K562 (cell line): ENCODE measurements at regions not wholly inside any gene's neighbourhood (a gene's known extent, or its start where the extent isn't known, plus 50 kb on each side); places are given as distances from the start of the nearest gene placed in this dataset.

Source experiments
- ATAC-seq: fragments of 200-7000 bp; cut with Tn5 transposase; 3 replicates; pipeline ENCODE4 v1.9.1; 2020; ENCODE audit warnings: moderate library complexity
- BruUV-seq: library from RNA; stranded (reverse); fragments of 400-500 nt; replicated peaks from 2 replicates; lab custom pipeline; 2021; lab: Mats Ljungman, UMichigan
- CTCF ChIA-PET: fragments of 300-600 bp; formaldehyde crosslinking; extraction: SDS; loops from one replicate; lab custom pipeline; 2021; ENCODE audit warnings: low intra/inter-chr PET ratio; lab: Yijun Ruan, JAX
- POLR2A ChIA-PET: fragments of 300-600, 350-650 bp; sonication (Branson Sonifier 250); formaldehyde crosslinking; extraction: SDS; loops from one replicate; lab custom pipeline; 2021; ENCODE audit warnings: antibody characterized with exemption, inconsistent platforms; lab: Yijun Ruan, JAX
- DNase-seq, 4 experiments: peaks; one replicate each; pipeline versions ENCODE4 v3.0.0 to v3.0.0-alpha.2; 2011 to 2018; ENCODE audit warnings: low spot score in 3 of 4, mixed read lengths in 3 of 4; ENCODE audit errors: extremely low read depth in 1 of 4
- FAIRE-seq: peaks from 2 replicates; lab custom pipeline; 2011; peaks lifted over from hg19 to GRCh38; lab: Jason Lieb, UNC
- H2AFZ ChIP-seq: 2 replicates; pipeline ENCODE4 v1.6.0; 2011; ENCODE audit warnings: low read depth, low read length, control low read depth, inconsistent platforms
- H3K27ac ChIP-seq: fragments of 200-600 bp; 3 replicates; pipeline ENCODE4 v1.8.0; 2011; ENCODE audit warnings: low read depth, mild to moderate bottlenecking, control low read depth, inconsistent platforms, low read length, moderate library complexity, mixed read lengths; ENCODE audit errors: extremely low read depth
- H3K27me3 ChIP-seq, 2 experiments: fragments of 300-600 bp in 1 of 2; 2 replicates in 1 of 2; 3 replicates in 1 of 2; pipeline versions ENCODE4 v1.6.0 to v1.8.0; 2011; ENCODE audit warnings: inconsistent platforms in 2 of 2, low read length in 2 of 2, mild to moderate bottlenecking in 1 of 2, mixed read lengths in 1 of 2, moderate library complexity in 1 of 2; ENCODE audit not compliant: control insufficient read depth in 2 of 2, insufficient read depth in 2 of 2
- H3K36me3 ChIP-seq: fragments of 300-600 bp; 3 replicates; pipeline ENCODE4 v1.8.0; 2011; ENCODE audit warnings: mild to moderate bottlenecking, low read length, inconsistent platforms; ENCODE audit not compliant: control insufficient read depth, insufficient read depth
- H3K4me1 ChIP-seq, 2 experiments: fragments of 200-600 bp in 1 of 2; replicated peaks in 1 of 2; 2 replicates in 1 of 2; 3 replicates in 1 of 2; pipeline versions ENCODE4 v1.5.1 to v1.8.0; 2011; ENCODE audit warnings: inconsistent platforms in 2 of 2, low read length in 2 of 2, mild to moderate bottlenecking in 1 of 2, mixed read lengths in 1 of 2, moderate library complexity in 1 of 2; ENCODE audit not compliant: control insufficient read depth in 2 of 2, insufficient read depth in 2 of 2
- H3K4me2 ChIP-seq: 2 replicates; pipeline ENCODE4 v1.6.1; 2011; ENCODE audit warnings: low read length, control low read depth, inconsistent platforms, mixed read lengths; ENCODE audit not compliant: insufficient read depth
- H3K4me3 ChIP-seq: fragments of 200-600 bp; sonication (generic), shearing (Covaris generic); 2 replicates; pipeline ENCODE4 v1.5.1; 2016; ENCODE audit warnings: control low read depth, inconsistent platforms
- H3K79me2 ChIP-seq: fragments of 200-600 bp; 3 replicates; pipeline ENCODE4 v1.8.0; 2011; ENCODE audit warnings: low read length, inconsistent platforms; ENCODE audit not compliant: control insufficient read depth, insufficient read depth
- H3K9ac ChIP-seq, 2 experiments: 2 replicates each; pipeline versions ENCODE4 v1.6.0 to v1.6.1; 2011; ENCODE audit warnings: low read depth in 2 of 2, low read length in 2 of 2, control low read depth in 1 of 2, inconsistent platforms in 1 of 2, mild to moderate bottlenecking in 1 of 2, mixed read lengths in 1 of 2; ENCODE audit not compliant: insufficient read depth in 1 of 2
- H3K9me1 ChIP-seq: one replicate; pipeline ENCODE4 v1.6.0; 2011; ENCODE audit warnings: inconsistent platforms, mild to moderate bottlenecking, low read length, moderate library complexity; ENCODE audit not compliant: control insufficient read depth, insufficient read depth
- H3K9me3 ChIP-seq: replicated peaks from 2 replicates; pipeline ENCODE4 v1.5.1; 2011; ENCODE audit warnings: low read depth, low read length, inconsistent platforms; ENCODE audit not compliant: control insufficient read depth, insufficient read depth
- H4K20me1 ChIP-seq: replicated peaks from 2 replicates; pipeline ENCODE4 v1.6.1; 2011; ENCODE audit warnings: low read length, inconsistent platforms, mixed read lengths; ENCODE audit not compliant: control insufficient read depth, insufficient read depth
- ATF2 ChIP-seq: sonication (generic); formaldehyde crosslinking; IDR thresholded peaks from 2 replicates; pipeline ENCODE4 v1.8.1; 2022; ENCODE audit warnings: missing genetic modification reagents
- BMI1 ChIP-seq: fragments of 150-350 bp; IDR thresholded peaks from 2 replicates; pipeline ENCODE4 v1.6.1; 2014; ENCODE audit warnings: low read length
- CBFA2T2 ChIP-seq: fragments of 450-650 bp; conservative IDR thresholded peaks from 2 replicates; pipeline ENCODE4 v1.6.1; 2017; ENCODE audit warnings: mild to moderate bottlenecking
- CCAR2 ChIP-seq: fragments of 200-400 bp; formaldehyde crosslinking; IDR thresholded peaks from 2 replicates; pipeline ENCODE4 v1.6.1; 2017; ENCODE audit warnings: mild to moderate bottlenecking, low read depth, low read length
- ELK3 ChIP-seq: fragments of 450-650 bp; formaldehyde crosslinking; IDR thresholded peaks from 2 replicates; pipeline ENCODE4 v1.4.0; 2020; ENCODE audit warnings: mild to moderate bottlenecking
- HES1 ChIP-seq: fragments of 450-650 bp; IDR thresholded peaks from 2 replicates; pipeline ENCODE4 v1.6.1; 2016; ENCODE audit warnings: low read depth, mild to moderate bottlenecking, moderate library complexity
- PHF8 ChIP-seq: fragments of 200-600 bp; sonication (generic); IDR thresholded peaks from 2 replicates; pipeline ENCODE4 v1.6.1; 2012; ENCODE audit warnings: mixed run types, mild to moderate bottlenecking, inconsistent platforms, low read length, moderate library complexity, borderline replicate concordance
- POLR2H ChIP-seq: IDR thresholded peaks from 2 replicates; pipeline ENCODE4 v1.6.1; 2016; ENCODE audit warnings: missing genetic modification characterization, low read depth, mild to moderate bottlenecking, control low read depth, missing compliant biosample characterization, moderate library complexity
- PPARD ChIP-seq: fragments of 250-450 bp; sonication (Bioruptor Pico); IDR thresholded peaks from 2 replicates; pipeline ENCODE4 v1.8.0; 2022; ENCODE audit warnings: inconsistent platforms, mild to moderate bottlenecking, moderate library complexity
- PRMT5 ChIP-seq: sonication (generic); formaldehyde crosslinking; IDR thresholded peaks from 2 replicates; pipeline ENCODE4 v1.5.0; 2020; ENCODE audit warnings: missing genetic modification reagents
- PTTG1 ChIP-seq: fragments of 450-650 bp; IDR thresholded peaks from 2 replicates; pipeline ENCODE4 v1.6.1; 2016; ENCODE audit warnings: low read depth, mild to moderate bottlenecking, missing genetic modification characterization, missing compliant biosample characterization
- RBFOX2 ChIP-seq: fragments of 200-400 bp; formaldehyde crosslinking; IDR thresholded peaks from 2 replicates; pipeline ENCODE4 v1.6.1; 2017; ENCODE audit warnings: low read depth, mild to moderate bottlenecking, low read length, moderate library complexity
- SREBF2 ChIP-seq: sonication (generic); formaldehyde crosslinking; IDR thresholded peaks from 2 replicates; pipeline ENCODE4 v1.4.0; 2020; ENCODE audit warnings: mild to moderate bottlenecking, missing genetic modification reagents
- SUPT5H ChIP-seq: fragments of 450-650 bp; IDR thresholded peaks from 2 replicates; pipeline ENCODE4 v1.6.1; 2016
- ZFP30 ChIP-seq: fragments of 250-450 bp; sonication (Bioruptor Pico); IDR thresholded peaks from 2 replicates; pipeline ENCODE4 v1.8.0; 2022; ENCODE audit warnings: moderate library complexity, mild to moderate bottlenecking, inconsistent platforms, borderline replicate concordance
- ZNF780A ChIP-seq: fragments of 250-450 bp; sonication (Bioruptor Pico); IDR thresholded peaks from 2 replicates; pipeline ENCODE4 v1.5.0; 2021; ENCODE audit warnings: mild to moderate bottlenecking
- WGBS: fragments of 100-300 bp; shearing (Covaris generic); methylation state at CpG from one replicate; pipeline ENCODE4 v1.1.6; 2016; ENCODE audit warnings: low coverage, mixed read lengths; ENCODE audit not compliant: insufficient coverage; ENCODE audit errors: missing lambda C conversion rate; 5-methylcytosine and 5-hydroxymethylcytosine counted together
- in situ Hi-C: fragments of 300-500 bp; cut with MboI; formaldehyde crosslinking; loops from 4 replicates; pipeline ENCODE4 v1.15.0; 2018; ENCODE audit warnings: inconsistent platforms, mixed read lengths
- intact Hi-C: fragments of 100-400 bp; cut with micrococcal nuclease; formaldehyde crosslinking; loops from 2 replicates; pipeline ENCODE4 v1.14.2; 2022

- in situ Hi-C loops, result no loop called here
- Histone ChIP-seq H3K9me3 (no peaks in the 10 kb centered on the region), H3K4me1 (no peaks in the 10 kb centered on the region), H2AFZ (no peak overlapping the region), H3K4me2 (no peak overlapping the region), H3K9me1 (no peaks in the 10 kb centered on the region), H3K27ac (no peak overlapping the region), H3K4me3 (no peak overlapping the region), H4K20me1 (no peaks in the 10 kb centered on the region), H3K79me2 (no peaks in the 10 kb centered on the region), H3K36me3 (no peaks in the 10 kb centered on the region), H3K9ac (no peak overlapping the region), H3K27me3 (peaks cover 0 to 4% of the 10 kb centered on the region in 2 experiments; a peak in 1 of 5 replicates)
- ATAC-seq (no peak), FAIRE-seq (no peak), DNase-seq (no peak)
- POLR2A ChIA-PET, result no interaction called here
- intact Hi-C loops, result no loop called here
- CTCF ChIA-PET, result no interaction called here
- TF ChIP-seq PTTG1, result no peak
- TF ChIP-seq POLR2H (tag), result no peak
- TF ChIP-seq HES1, result no peak
- BruUV-seq, result no TSS peak
Measured at GRCh38 chr20:42005211-42005610, 387.0 kb upstream of the CHD6 start.

- FAIRE-seq, result no peak
- ChIA-PET CTCF (no interaction called here), POLR2A (no interaction called here)
- H3K4me1 ChIP-seq, result peaks cover 0 to 5% of the 10 kb centered on the region in 2 experiments; a peak in 2 of 5 replicates
- DNase-seq, result no peak
- H3K4me2 ChIP-seq, result no peak overlapping the region
- WGBS, result 3% methylated on average over 2 of the region's 2 CpGs
- no peaks in the 10 kb centered on the region for H4K20me1 ChIP-seq
- H3K9me3 ChIP-seq, result no peaks in the 10 kb centered on the region
- no peak overlapping the region for H3K27ac ChIP-seq
- H3K4me3 ChIP-seq, result no peak overlapping the region
- intact Hi-C loops, result no loop called here
- no peak overlapping the region for H3K9ac ChIP-seq
- no TSS peak for BruUV-seq
- in situ Hi-C loops, result no loop called here
- no peaks in the 10 kb centered on the region for H3K79me2 ChIP-seq
- no peak for ATAC-seq
- H3K9me1 ChIP-seq, result no peaks in the 10 kb centered on the region
- no peaks in the 10 kb centered on the region for H3K36me3 ChIP-seq
- H3K27me3 ChIP-seq, result peaks cover 11 to 14% of the 10 kb centered on the region in 2 experiments; a peak in 3 of 5 replicates
- H2AFZ ChIP-seq, result no peak overlapping the region
- no peak for TF ChIP-seq PHF8
- no peak for TF ChIP-seq BMI1
- no peak for TF ChIP-seq SREBF2 (CRISPR knock-in tag)
- TF ChIP-seq PRMT5 (CRISPR knock-in tag), result no peak
- TF ChIP-seq ZNF780A (CRISPR knock-in tag), result no peak
- TF ChIP-seq ELK3 (CRISPR knock-in tag), result no peak
- no peak for TF ChIP-seq CCAR2
- TF ChIP-seq CBFA2T2, result no peak
- no peak for TF ChIP-seq RBFOX2
- no peak for TF ChIP-seq ATF2 (CRISPR knock-in tag)
- TF ChIP-seq ZFP30, result no peak
- TF ChIP-seq SUPT5H, result no peak
- TF ChIP-seq PPARD (CRISPR knock-in tag), result no peak
Measured at GRCh38 chr20:42003380-42003779, 385.2 kb upstream of the CHD6 start.
